GM21576 (cell line): ENCODE measurements at regions not wholly inside any gene's neighbourhood (a gene's known extent, or its start where the extent isn't known, plus 50 kb on each side); places are given as distances from the start of the nearest gene placed in this dataset.

Experiments used
- ATAC-seq: cut with Tn5 transposase; IDR thresholded peaks from one replicate; pipeline ENCODE4 v1.9.1; 2021; ENCODE audit warnings: mild to moderate bottlenecking, moderate library complexity; ENCODE audit not compliant: unreplicated experiment

DNA sequence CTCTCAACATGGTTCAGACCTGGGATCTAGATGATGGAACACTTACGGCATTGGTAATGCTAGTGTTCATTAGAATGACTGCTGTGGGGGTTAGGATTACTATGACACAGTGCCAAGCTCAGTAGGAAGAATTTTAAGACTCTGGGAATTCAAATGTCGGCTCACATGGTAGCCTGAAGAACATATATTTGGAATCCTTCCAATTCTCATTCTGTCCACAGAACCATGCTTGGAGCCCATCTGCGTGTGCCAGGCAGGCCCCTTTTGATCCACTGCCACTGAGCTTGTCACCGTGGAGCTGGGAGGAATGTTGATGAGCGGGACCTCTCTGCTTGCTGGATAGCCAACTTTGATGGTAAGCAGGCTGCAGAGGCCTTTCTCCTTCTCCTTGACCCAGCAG is 322.0 kb upstream of the SOX11 start:
- no peak for ATAC-seq

DNA sequence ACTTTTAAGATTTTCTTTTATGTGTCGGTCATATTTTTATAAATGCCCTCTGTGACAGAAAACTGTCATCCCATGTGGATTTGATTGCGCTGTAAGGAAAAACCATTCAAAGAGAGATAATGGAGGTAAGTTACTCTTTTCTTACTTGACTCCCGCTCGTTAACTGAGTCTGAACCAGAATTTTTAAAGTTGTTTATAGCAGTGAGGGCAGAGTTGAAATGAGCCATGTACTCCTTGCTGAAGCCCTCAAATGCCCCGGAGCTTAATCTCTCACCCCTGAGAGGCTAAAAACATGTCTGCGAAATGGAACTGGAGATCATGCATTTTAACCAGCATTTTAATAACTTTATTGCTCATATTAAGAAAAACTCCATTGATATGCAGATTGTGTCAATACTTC is 320.0 kb upstream of the SOX11 start:
- ATAC-seq: no peak

DNA sequence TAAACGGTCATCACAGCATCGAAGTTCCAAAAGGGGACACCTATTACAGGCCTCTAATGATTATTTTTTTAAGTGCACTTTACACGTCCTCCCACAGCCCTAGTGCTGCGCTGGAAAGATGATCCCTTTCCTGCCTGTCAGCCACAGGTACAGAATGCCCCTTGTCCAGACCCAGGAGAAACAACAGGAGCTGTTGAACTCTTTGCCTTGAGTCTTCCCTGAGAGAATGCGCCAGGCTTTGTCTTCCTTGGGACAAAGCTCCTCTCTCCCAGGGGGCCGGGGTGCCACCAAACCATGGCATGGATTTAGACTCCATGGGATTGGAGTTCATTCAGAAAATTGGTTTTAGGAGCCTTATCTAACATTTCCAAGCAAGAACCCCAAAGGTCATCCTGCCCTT is 319.0 kb upstream of the SOX11 start:
- ATAC-seq: no peak

DNA sequence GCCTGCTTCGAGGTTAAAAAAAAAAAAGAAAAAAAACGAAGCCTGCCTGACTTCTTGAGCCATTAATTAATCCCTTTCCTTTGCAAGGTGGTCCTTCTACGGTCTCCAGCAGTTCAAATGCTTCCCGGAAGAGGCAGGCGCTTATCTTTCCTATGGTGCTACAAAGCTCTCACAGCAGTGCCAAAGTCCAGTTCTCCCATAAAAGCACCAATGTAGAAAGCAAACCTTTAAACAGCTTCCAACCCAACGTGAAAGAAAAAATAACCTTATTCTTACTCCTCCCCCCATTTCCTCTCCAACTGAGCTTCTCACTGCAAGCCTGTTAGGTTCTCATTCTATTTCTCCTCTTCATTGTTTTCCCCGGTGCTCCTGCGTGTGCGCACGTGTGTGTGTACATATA is 317.4 kb upstream of the SOX11 start:
- ATAC-seq: no peak

DNA sequence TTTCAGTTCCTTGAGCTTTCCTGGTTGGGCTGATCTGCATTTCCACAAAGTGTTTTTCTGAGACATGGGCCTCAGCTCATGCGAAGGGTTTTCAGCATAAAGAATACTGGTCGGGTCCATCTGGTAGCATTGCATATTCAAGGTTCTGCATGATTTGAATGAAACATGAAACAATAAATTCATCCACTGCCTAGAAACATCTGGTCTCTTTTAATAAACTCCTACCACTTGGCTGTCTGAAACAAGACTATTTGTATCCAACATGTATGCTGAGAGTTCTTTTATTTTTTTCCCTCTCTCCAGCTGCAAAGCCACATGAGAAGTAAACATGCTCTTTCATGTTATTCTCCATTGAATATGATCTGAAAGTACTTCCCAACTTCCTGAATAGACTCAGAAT is 314.9 kb upstream of the SOX11 start:
- ATAC-seq: no peak

DNA sequence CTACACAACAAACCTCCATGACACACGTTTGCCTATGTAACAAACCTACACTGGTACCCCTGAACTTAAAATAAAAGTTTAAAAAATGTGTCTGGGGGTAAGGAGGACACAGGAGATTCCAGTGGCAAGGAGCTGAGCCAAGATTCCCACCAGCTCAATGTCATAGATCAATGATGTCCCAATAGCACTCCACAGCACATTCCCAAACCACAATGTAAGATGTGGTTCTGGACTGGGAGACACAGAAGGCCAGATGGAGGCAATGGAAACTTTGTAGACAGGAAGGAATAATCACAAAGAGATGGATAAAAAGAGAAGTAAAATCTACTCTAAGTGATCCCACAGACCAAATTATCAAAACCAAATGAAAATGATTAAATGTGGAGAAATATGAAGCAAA is 312.4 kb upstream of the SOX11 start:
- no peak for ATAC-seq

DNA sequence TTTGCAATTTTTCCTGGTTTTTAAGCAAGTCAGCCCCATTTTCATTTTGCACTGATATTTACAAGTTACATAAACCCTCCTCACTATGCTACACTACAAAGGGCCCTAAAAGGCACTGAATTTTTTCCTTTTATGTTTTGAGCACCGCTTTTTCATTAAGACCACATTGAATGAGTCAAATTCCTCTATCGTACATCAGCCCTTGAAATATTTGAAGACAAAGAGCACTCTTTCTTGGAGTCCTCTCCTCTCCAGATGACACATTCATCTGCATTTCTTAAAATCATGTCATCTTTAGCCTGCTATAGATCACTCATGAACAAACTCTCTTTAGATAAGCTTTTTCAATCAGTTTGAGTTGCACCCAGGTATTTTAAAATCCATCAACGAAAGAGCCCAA is 306.6 kb upstream of the SOX11 start:
- no peak for ATAC-seq

DNA sequence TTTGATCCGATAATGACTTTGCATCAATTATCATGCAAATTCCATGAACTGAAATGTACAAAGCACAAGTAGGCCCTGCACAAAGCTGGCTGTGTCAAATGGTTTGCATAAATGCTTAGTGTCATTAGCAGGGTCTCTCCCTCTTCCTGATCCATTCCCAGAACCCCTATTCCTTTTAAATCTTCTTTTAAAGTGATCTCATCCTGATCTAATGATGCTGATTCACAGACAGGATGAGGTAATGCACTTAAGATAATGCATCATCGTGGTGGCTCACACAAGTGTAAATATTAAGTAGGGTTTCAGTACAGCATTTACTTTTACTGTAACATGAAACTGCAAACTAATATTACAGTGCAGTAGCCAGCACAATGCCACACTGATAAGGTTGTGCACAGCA is 304.8 kb upstream of the SOX11 start:
- ATAC-seq: no peak

DNA sequence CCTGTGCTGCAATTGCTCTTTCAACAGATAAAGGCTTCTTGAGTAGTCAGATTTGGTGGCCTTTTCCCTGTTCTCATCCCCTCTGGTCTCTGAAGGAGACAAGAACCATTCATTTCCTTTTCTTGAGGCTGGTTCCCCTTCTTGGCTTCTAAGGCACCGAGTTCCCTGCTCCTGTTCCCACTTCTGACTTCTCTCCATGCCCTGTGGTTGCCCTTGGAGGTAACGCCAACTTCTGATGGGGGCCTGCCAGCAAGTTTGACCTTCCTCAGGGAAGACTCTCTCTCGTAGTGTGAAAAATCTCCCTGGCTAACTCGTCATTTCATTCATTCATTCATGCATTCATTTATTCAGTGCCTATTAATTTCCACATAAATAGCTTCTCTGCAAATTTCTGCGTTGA is 302.4 kb upstream of the SOX11 start:
- no peak for ATAC-seq

DNA sequence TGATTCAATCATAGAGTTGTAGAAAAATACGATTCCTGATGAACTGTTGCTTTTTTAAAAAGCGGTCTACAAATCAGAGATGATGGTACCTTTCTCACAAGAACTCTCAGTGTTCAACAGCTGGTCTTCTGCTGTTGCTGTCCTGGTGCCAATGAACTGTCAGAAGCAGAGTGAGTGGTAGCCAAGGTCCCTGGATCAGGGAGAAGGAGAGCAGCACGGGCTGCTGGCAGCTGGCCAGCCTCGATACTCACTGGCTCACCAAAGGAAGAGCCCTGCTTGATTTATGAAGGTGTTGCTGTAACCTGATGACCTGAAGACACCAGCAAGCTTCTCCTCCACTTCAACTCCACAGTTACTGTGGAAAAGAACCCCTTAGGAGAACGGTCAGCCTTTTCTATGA is 300.8 kb upstream of the SOX11 start:
- ATAC-seq: no peak

DNA sequence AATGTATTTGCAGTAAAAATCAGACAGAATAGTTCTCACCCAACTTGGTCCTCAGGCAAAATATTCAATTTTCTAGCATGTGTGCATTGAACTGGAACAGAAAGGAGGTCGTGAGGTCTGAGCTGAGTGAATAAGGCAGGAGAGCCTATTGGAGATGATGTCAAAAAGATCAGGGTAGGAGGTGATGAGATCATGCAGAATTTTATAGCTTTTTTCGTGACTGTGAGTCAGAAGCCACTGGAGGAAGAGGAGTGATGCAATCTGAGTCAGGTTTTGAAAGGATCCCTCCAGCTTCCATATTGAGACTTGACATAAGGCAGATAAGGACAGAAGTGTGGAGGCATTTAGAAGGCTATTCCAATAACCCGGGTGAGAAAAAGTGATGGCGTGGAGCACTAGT is 299.5 kb upstream of the SOX11 start:
- no peak for ATAC-seq

DNA sequence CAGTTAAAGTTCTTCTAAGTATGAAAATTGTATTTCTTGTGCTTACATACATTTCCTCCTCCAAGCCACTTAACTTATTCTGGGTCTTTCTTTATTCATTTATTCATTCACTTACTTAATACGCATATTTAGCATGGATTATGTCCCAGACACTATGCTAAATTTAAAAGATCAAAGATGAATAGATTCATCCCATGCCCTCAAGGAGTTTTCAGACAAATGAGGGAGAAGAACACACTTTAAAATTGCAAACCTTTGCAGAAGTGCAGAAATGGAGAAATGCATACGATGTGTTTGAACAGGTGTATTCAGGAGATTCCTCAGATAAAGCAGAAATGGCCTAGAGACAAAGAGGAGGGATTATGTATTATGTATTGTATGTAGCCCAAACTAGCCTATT is 298.7 kb upstream of the SOX11 start:
- ATAC-seq: no peak

DNA sequence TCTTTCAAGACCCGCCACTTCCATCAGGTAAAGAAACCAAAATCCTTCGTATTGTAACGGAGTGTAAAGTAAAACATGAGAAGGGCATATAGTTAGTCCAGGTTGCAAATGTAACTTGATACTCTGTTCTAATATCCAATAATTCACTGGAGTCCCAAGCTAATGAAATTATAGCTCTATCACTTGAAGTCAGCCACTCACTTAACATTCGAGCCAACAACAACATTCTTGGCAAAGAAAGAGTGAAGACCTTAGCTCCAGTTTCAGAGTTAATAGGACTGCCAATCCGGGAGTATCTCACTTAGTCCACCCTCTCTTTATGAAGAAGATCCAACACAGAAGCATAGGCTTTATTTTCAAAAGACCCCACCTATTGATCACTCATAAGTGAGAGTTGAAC is 298.0 kb upstream of the SOX11 start:
- ATAC-seq: no peak

DNA sequence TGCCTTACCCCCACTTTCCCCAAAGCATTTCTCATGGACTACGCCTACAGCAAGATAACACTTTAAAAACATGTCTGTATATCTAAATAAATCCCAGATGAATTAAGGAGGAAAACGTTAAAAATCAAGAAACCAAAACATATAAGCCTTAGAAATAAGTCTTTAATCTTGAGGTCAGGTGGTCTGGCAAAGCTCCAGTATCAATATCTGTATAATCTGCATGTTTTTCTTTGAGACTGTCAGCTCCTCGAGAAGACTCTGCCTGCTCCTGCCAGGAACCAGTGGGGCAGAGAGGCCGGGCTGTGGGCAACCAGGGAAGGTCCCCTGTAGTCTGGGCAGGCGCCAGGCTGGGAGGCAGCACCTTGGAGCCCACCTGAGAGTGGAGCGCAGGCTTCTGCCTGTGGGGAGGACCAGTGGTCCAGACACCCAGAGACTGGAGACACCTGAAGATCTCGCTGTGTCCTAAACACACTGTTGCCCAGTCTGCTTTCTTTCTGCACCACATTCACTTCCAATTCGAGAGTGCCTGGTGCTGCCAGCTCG is 291.0 kb upstream of the SOX11 start:
- no peak for ATAC-seq

DNA sequence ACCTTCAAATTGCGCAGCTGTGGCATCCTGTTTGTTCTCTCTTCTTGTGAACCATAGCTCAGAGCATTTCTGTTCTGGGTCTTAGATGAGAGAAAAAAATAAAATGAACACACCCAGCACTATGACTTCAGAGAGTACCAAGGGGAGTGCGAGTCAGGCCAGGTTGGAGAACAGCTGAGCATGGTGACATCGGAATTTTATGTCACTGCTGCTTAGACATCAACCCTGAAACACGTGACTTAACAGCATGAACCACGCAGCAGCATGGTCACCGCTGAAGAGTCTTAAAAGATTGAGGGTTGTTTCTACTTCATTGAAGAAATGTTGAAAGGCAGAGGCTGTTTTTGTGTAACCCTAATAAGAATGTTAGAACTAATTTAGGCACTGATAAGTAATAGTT is 288.8 kb upstream of the SOX11 start:
- ATAC-seq: no peak

DNA sequence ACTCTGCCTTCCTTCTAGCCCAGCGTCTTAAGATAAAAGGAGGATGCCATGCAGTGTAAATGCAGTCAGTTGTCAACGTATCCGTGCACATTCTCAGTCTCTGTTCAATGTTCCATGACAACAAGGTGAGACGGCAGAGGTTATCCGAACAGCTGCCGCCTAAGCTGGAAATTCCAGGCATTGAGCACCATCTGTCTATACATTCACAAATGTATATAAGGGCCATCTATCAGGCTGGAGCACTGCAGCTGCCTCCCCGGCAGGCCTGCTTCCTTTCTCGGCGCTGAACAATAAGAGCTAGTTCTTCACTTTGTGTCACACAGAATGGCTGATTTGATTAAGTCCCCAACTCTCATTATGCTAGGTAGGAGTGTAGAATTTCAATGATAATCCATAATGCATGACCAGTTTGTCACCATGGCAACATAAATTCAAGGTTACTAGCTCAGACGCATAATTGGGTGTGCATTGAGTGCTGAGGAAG is 282.2 kb upstream of the SOX11 start:
- no peak for ATAC-seq

DNA sequence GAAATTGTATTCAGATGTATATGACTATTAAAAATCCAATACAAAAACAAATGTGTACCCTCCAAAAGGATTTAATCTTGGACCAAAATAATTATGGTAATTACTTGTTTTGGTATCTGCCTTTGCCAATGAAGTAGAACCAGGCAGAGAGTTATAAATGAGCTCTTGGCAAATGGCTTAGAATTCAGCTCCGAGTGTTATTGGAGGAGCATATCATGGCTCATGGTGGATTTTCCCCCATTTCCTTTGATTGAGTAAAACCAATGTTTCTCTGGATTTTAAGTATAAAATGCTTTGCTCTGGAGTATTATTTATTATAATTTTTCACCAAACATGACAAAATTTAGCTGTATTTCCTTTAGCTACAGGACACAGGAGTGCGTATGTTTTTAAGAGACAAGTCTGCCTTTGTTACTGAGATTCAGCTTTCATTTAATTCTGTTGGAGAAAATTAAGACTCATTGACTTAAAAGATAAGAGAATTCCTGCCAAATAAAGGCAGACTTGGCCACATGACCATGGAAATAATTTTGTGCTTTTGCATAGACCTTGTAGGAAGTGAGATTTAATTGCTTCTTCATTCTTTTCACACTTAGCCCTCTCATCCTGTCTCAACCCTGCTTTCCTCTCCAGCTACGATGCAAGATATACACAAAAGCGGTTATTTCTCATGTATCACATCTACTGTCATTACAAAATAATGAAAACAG is 281.0 kb upstream of the SOX11 start:
- ATAC-seq: no peak

DNA sequence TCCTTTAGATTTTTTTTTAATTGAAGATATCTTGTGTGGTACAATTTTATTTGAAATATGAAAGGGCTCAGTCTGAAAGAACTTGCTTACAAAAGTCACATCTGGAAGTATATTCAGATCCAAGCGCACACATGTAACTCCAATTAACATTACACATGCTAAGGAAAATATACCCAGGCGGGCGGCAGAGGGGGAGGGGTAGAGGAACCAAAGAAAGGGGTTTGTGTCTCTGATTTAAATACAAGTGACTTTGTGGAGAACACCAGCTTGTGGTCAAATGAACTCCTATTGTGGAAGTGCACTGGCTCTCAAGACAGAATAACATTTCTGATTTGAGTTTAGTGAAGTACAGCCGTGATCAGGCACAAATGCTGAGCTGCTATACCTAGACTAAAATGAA is 280.2 kb upstream of the SOX11 start:
- no peak for ATAC-seq

DNA sequence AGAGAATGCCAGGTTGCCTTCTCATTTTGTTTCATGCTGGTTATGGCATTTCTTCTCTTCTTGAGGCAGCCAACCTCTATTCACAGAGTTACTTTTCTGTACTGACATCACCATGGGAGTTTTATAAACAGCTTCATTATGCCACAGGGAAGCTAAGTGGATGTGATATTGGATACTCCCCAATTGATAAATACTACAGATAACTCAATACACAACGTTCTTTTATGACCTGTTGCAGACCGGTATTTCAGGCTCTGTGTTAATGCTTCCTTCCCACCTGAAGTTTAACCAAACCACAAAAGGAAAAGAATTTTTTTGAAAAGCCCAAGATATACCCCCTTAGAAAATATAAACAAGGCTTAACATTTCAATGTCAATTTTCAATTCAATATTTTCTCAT is 258.3 kb upstream of the SOX11 start:
- no peak for ATAC-seq

DNA sequence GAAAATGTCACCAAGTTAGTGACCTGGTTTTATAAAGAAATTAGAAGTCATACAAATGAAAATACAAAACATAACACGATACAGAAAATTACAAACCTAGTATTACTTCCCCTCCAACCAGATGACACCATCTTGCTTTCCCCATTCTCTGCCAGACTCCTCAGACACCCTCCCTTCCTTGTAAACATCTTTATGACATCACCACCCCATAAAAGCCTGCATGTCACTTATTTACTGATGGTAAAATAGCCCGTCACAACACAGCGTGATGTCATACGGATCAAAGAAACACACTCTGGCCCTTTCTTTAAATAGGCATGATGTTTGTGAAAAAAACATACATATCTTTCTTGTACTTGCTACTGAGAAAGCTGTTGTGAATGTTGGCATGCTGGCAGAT is 254.8 kb upstream of the SOX11 start:
- no peak for ATAC-seq

DNA sequence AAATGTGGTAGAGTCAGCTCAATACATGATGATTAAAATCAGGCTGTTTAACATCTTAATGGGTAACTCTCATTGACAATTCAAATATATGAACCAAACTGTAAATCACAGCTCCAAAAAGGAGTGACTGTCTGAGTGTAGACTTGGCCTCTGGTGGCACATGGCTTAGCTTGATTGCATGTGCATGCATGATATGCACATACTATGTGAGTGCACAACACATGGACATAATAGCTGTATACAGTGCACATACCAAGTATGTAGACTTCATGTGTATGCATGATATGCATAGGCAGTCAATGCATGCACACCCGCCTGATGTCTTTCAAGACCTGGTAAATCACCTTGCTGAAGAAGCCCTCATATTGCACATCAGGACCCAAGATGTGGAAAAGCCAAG is 252.0 kb upstream of the SOX11 start:
- no peak for ATAC-seq

DNA sequence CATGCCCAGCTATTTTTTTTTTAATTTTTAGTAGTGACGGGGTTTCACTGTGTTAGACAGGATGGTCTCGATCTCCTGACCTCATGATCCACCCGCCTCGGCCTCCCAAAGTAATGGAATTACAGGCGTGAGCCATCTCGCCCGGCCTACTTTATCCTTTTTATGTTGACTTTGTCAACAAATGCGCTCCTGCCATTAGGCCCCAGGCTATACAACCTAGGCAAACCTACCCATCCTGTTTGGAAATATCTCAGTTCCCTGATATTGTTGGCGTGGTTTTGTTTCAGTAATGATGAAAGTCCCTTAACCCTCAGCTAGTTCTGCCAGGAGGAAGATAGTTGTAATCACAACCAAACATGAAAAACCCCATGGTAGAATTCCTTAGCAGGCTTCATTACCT is 249.4 kb upstream of the SOX11 start:
- no peak for ATAC-seq

DNA sequence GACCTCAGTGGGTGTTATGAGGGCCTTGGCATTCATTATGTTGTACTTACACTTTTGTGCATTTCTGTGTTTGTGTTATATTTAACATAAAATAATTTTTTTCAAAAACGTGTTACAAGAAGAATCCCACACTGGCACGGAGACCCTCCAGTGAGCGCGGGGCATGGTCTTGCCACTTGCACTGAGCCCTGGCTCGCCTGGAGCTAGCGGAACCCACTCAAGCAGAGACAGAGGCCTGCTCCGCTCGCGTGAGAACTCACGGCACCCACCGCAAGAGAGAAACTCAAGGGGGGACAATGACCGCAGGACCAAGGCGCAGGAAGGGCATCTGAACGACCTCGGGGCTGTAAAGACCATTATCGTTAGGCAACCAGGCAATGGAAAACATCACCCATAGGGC is 248.0 kb upstream of the SOX11 start:
- ATAC-seq: no peak
